ENCODE measurements at regions not wholly inside any gene's neighbourhood (a gene's known extent, or its start where the extent isn't known, plus 50 kb on each side); places are given as distances from the start of the nearest gene placed in this dataset.

DNA sequence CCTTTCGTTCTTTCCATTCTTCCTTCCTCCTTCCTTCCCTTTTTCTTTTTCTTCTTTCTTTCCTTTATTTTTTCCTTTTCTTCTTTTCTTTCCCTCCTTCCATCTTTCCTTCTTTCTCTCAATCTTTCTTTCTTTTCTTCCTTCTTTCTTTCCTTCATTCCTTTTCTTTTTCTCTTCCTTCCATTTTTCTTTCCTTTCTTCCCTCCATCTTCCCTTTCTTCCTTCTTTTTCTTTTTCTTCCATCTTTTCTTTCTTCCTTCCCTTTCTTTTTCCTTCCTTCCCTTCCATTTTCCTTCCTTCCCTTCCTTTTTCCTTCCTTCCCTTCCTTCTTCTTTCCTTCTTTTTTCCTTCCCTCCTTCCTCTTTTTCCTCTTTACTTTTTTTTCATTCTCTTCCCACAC is 568.7 kb downstream of the GALR1 start:
- Histone ChIP-seq H3K27me3 (ENCODE audit: low read depth, low read length) (no peaks in the 10 kb centered on the region), H3K9me3 (ENCODE audit: control insufficient read depth in 1 of 2, low read length in 2 of 2) (peaks cover 0 to 7% of the 10 kb centered on the region in 2 donors), H3K36me3 (ENCODE audit: control insufficient read depth in 1 of 2, insufficient read depth in 2 of 2, low read length in 2 of 2) (no peaks in the 10 kb centered on the region), H3K27ac (ENCODE audit: low read length) (no peak overlapping the region), H3K4me1 (ENCODE audit: control insufficient read depth in 1 of 2, insufficient read depth in 2 of 2, low read length in 2 of 2) (no peaks in the 10 kb centered on the region), H3K4me3 (ENCODE audit: low read depth in 1 of 2, low read length in 2 of 2) (no peak overlapping the region)

DNA sequence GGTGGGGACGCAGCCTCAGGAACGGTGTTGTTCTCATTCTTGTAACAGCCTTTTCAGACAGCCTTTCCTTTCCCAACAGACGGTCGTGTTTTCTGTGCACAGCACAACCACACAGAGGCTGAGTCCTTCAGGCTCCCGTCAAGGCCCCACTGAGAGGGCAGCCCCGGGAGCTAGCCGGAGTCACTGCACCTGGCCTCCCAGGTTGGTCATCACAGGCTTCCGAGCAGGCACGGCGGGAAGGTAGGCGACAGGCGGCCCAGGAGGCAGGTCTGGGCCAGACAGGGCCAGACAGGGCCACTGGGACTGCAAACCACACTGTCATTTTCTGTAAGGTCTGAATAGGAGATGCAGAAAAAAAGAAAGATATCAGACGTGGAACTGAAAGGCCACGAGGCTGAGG is 570.8 kb downstream of the GALR1 start:
- no peak overlapping the region for H3K27ac ChIP-seq (ENCODE audit: low read length)
- H3K9me3 ChIP-seq (ENCODE audit: control insufficient read depth in 1 of 2, low read length in 2 of 2): peaks cover 0 to 7% of the 10 kb centered on the region in 2 donors
- H3K36me3 ChIP-seq (ENCODE audit: control insufficient read depth in 1 of 2, insufficient read depth in 2 of 2, low read length in 2 of 2): no peaks in the 10 kb centered on the region
- H3K4me3 ChIP-seq (ENCODE audit: low read depth in 1 of 2, low read length in 2 of 2): no peak overlapping the region
- no peaks in the 10 kb centered on the region for H3K4me1 ChIP-seq (ENCODE audit: control insufficient read depth in 1 of 2, insufficient read depth in 2 of 2, low read length in 2 of 2)
- H3K27me3 ChIP-seq (ENCODE audit: low read depth, low read length): no peaks in the 10 kb centered on the region

DNA sequence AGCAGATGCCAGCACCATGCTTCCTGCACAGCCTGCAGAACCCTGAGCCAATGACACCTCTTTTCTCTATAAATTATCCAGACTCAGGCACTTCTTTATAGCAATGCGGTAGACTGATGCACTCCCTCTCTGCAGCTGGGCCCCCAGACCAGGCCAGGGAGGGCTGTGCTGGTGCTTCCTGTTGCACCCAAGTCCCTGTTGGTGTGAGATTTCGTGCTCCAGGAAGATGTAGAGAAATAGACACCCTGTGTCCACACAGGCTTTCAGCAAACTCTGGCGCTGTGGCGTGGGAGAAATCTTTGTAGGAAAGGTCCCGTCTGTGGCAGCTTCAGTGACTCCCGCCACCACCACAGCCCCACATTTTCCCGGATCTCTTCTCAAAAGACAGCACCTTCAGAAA is 572.2 kb downstream of the GALR1 start:
- H3K9me3 ChIP-seq (ENCODE audit: control insufficient read depth in 1 of 2, low read length in 2 of 2): no peaks in the 10 kb centered on the region
- no peak overlapping the region for H3K27ac ChIP-seq (ENCODE audit: low read length)

DNA sequence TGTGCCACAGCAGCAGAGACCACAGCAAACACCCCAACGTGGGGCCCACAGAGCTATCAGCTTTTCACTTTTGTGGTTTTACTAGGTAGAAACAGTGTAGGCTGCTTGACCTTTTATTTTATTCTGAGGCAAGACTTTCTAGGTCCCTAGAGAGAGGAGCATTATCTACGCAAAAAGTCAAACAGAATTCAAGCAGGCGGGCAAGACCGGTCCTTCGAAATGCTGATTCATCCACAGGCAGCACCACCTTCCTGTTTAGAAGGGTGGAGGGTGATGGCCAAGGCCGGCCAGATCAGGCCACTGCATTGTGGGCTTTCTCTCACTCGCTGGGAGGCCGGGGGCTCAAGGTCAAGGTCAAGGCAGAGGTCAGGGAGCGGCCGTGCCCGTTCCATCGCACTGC is 573.0 kb downstream of the GALR1 start:
- H3K9me3 ChIP-seq (ENCODE audit: control insufficient read depth in 1 of 2, low read length in 2 of 2): peaks cover 0 to 3% of the 10 kb centered on the region in 2 donors
- no peaks in the 10 kb centered on the region for H3K36me3 ChIP-seq (ENCODE audit: control insufficient read depth in 1 of 2, insufficient read depth in 2 of 2, low read length in 2 of 2)
- H3K4me3 ChIP-seq (ENCODE audit: low read depth in 1 of 2, low read length in 2 of 2): no peak overlapping the region
- H3K4me1 ChIP-seq (ENCODE audit: control insufficient read depth in 1 of 2, insufficient read depth in 2 of 2, low read length in 2 of 2): no peaks in the 10 kb centered on the region
- H3K27me3 ChIP-seq (ENCODE audit: low read depth, low read length): no peaks in the 10 kb centered on the region
- no peak overlapping the region for H3K27ac ChIP-seq (ENCODE audit: low read length)

More for the DNA sequence above, 572.2 kb downstream of the GALR1 start:
- Histone ChIP-seq H3K4me3 (ENCODE audit: low read depth in 1 of 2, low read length in 2 of 2) (no peak overlapping the region), H3K36me3 (ENCODE audit: control insufficient read depth in 1 of 2, insufficient read depth in 2 of 2, low read length in 2 of 2) (no peaks in the 10 kb centered on the region), H3K4me1 (ENCODE audit: control insufficient read depth in 1 of 2, insufficient read depth in 2 of 2, low read length in 2 of 2) (no peaks in the 10 kb centered on the region), H3K27me3 (ENCODE audit: low read depth, low read length) (no peaks in the 10 kb centered on the region)

DNA sequence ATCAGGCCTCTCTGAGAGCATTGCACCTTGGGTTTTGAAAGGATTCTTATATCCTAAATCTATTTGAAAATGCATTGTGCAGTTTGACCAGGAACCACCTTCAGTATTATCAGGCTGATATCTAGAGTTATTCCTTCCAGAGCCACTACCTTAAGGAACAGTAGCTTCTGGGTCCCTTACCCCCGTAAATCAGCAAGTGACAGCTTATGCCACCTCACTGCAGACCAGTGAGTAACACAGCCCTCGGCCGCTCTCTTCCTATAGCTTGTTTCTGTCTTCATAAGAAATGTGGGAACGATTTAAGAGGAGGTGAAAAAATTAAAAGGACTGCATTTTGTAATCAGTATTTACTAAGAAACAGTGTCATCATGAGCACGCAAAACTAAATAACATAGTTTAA is 584.2 kb downstream of the GALR1 start:
- Histone ChIP-seq H3K36me3 (ENCODE audit: control insufficient read depth in 1 of 2, insufficient read depth in 2 of 2, low read length in 2 of 2) (no peaks in the 10 kb centered on the region), H3K27ac (ENCODE audit: low read length) (no peak overlapping the region), H3K9me3 (ENCODE audit: control insufficient read depth in 1 of 2, low read length in 2 of 2) (no peaks in the 10 kb centered on the region), H3K27me3 (ENCODE audit: low read depth, low read length) (no peaks in the 10 kb centered on the region), H3K4me1 (ENCODE audit: control insufficient read depth in 1 of 2, insufficient read depth in 2 of 2, low read length in 2 of 2) (no peaks in the 10 kb centered on the region), H3K4me3 (ENCODE audit: low read depth in 1 of 2, low read length in 2 of 2) (no peak overlapping the region)

DNA sequence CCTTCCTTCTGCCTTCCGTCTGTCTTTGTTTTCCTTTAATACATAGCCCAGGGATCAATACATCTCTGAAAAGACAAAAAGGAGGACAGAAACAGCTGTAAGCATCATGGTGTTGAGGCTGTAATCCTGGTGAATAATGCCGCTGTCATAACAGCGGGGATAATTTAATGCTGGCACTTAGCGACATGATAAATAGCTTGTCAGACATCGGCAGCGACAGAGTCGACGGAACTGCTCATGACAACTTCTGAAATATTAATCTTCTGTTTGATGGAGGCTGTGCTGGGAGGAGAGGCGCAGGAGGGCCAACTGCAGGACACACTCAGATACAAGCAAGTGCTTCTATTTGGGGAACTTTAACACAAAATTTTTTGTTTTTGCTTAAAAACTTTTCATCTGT is 602.2 kb downstream of the GALR1 start:
- Histone ChIP-seq H3K9me3 (ENCODE audit: control insufficient read depth in 1 of 2, low read length in 2 of 2) (no peaks in the 10 kb centered on the region), H3K4me1 (ENCODE audit: control insufficient read depth in 1 of 2, insufficient read depth in 2 of 2, low read length in 2 of 2) (no peaks in the 10 kb centered on the region), H3K27me3 (ENCODE audit: low read depth, low read length) (no peaks in the 10 kb centered on the region), H3K27ac (ENCODE audit: low read length) (no peak overlapping the region), H3K4me3 (ENCODE audit: low read depth in 1 of 2, low read length in 2 of 2) (no peak overlapping the region), H3K36me3 (ENCODE audit: control insufficient read depth in 1 of 2, insufficient read depth in 2 of 2, low read length in 2 of 2) (no peaks in the 10 kb centered on the region)

DNA sequence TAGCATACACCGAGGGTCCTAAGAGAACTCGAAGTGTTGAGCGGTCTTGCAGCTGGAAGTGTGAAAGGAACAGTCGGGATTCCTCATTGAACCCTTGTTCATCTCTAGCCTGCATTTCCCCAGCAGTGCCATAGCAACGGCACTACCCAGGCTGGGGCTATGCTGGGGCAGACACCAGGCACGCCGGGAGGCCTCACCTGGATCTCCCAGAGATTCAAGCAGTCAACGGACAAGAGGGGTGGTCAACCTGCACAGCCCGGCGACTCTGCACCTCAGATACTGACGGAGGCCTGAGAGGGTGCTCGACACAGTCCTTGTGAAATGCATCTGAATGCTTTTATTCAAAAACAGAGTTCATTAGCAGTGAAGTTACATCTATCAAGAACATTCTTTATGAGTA is 604.2 kb downstream of the GALR1 start:
- H3K9me3 ChIP-seq (ENCODE audit: control insufficient read depth in 1 of 2, low read length in 2 of 2): no peaks in the 10 kb centered on the region
- H3K4me1 ChIP-seq (ENCODE audit: control insufficient read depth in 1 of 2, insufficient read depth in 2 of 2, low read length in 2 of 2): no peaks in the 10 kb centered on the region
- no peak overlapping the region for H3K4me3 ChIP-seq (ENCODE audit: low read depth in 1 of 2, low read length in 2 of 2)
- H3K27ac ChIP-seq (ENCODE audit: low read length): no peak overlapping the region
- H3K27me3 ChIP-seq (ENCODE audit: low read depth, low read length): no peaks in the 10 kb centered on the region
- H3K36me3 ChIP-seq (ENCODE audit: control insufficient read depth in 1 of 2, insufficient read depth in 2 of 2, low read length in 2 of 2): no peaks in the 10 kb centered on the region

DNA sequence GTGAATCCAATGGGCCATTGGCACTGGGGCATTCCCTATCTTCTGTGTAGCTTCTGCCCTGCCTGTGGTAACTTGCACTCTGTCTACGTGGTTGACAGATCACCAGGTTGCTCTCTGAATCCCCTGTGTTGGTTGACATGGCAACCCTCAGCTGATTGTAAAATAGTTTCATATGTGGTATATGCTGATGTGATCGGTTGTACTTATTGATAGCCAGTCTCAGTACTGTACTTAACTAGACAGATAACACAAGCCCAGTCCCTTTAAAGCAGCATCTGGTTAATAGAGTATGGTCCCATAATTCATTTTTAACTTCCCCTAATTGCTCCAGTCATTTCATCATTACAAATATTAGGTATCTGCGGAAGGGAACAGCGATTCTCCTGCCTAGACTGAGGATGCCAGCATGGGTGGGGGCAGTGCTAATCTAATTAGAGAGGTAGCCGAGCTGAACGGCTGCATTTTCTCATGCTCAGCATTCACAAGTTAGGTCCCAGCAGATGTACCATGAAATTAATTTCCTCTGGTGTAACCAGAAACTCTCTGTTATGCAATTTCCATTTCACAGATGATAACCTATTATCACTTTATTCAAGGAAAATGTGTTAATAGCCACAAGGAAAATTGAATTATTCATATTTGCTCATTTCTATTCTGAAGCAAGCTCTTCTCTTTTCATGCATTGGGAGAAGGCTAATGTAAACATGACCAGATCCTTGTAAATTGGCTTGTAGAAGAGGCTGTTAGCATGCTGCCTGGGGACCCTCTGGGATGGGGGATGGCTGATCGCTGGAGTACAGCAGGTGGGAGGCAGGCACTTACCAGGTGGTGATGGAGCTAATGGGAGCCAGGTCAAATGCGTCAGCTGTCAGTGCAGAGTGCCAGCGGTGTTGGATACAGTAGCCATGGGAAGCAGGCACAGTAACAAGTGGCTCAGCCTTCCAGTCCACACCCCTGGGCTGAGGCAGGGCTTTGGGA is 608.3 kb downstream of the GALR1 start:
- no peak overlapping the region for H3K4me3 ChIP-seq (ENCODE audit: low read depth in 1 of 2, low read length in 2 of 2)
- no peaks in the 10 kb centered on the region for H3K36me3 ChIP-seq (ENCODE audit: control insufficient read depth in 1 of 2, insufficient read depth in 2 of 2, low read length in 2 of 2)
- no peaks in the 10 kb centered on the region for H3K4me1 ChIP-seq (ENCODE audit: control insufficient read depth in 1 of 2, insufficient read depth in 2 of 2, low read length in 2 of 2)
- no peaks in the 10 kb centered on the region for H3K9me3 ChIP-seq (ENCODE audit: control insufficient read depth in 1 of 2, low read length in 2 of 2)
- H3K27ac ChIP-seq (ENCODE audit: low read length): no peak overlapping the region
- no peaks in the 10 kb centered on the region for H3K27me3 ChIP-seq (ENCODE audit: low read depth, low read length)

DNA sequence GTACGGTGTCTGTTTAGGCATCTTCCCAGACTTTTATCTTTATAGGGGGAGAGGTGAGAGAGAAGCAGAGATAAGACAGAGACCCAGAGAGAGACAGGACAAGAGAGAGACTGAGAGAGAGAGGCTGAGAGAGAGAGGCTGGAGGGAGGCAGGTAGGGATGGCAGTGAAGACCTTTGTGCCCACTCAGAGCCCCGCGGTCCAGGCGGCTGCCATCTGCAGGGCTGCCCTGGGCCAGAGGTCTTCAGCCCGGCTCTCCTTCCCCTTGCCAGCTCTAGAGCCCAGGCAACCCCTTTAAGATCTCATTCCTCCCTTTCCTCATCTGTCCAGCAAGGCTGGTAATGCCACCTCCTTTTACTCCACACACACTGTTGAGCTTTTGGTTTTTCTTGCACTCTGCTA is 610.0 kb downstream of the GALR1 start:
- no peaks in the 10 kb centered on the region for H3K9me3 ChIP-seq (ENCODE audit: control insufficient read depth in 1 of 2, low read length in 2 of 2)
- H3K4me3 ChIP-seq (ENCODE audit: low read depth in 1 of 2, low read length in 2 of 2): no peak overlapping the region
- no peaks in the 10 kb centered on the region for H3K27me3 ChIP-seq (ENCODE audit: low read depth, low read length)
- H3K36me3 ChIP-seq (ENCODE audit: control insufficient read depth in 1 of 2, insufficient read depth in 2 of 2, low read length in 2 of 2): no peaks in the 10 kb centered on the region
- no peak overlapping the region for H3K27ac ChIP-seq (ENCODE audit: low read length)
- no peaks in the 10 kb centered on the region for H3K4me1 ChIP-seq (ENCODE audit: control insufficient read depth in 1 of 2, insufficient read depth in 2 of 2, low read length in 2 of 2)

DNA sequence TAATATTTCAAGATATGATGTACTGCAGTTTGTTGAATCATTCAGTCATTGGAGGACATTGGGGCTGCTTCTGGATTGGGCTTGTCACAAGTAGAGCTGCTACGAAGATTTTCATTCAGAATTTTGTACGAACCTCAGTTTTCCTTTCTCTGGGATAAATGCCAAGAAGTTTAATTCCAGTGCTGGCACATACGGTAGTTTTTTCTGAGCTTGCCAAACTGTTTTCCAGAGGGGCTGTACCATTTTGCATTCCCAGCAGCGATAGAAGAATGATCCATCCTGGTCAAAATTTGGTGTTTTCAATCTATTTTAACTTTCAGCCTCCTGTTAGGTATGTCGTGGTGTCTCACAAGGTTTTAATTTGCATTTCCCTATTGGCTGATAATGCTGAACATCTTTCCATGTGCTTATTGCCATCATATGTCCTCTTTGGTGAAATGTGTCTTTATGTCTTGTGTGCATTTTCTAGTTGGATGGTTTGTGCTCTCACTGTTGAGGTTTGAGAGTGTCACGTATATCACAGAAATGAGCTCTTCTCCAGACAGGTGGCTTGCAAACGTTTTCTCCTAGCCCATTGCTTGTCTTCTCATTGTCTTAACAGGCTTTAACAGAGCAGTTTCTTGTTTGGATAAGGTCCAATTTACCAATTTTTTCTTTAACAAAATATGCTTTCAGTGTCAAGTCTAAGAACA is 612.6 kb downstream of the GALR1 start:
- no peaks in the 10 kb centered on the region for H3K27me3 ChIP-seq (ENCODE audit: low read depth, low read length)
- no peaks in the 10 kb centered on the region for H3K4me1 ChIP-seq (ENCODE audit: control insufficient read depth in 1 of 2, insufficient read depth in 2 of 2, low read length in 2 of 2)
- H3K27ac ChIP-seq (ENCODE audit: low read length): no peak overlapping the region
- no peaks in the 10 kb centered on the region for H3K9me3 ChIP-seq (ENCODE audit: control insufficient read depth in 1 of 2, low read length in 2 of 2)
- H3K36me3 ChIP-seq (ENCODE audit: control insufficient read depth in 1 of 2, insufficient read depth in 2 of 2, low read length in 2 of 2): no peaks in the 10 kb centered on the region
- no peak overlapping the region for H3K4me3 ChIP-seq (ENCODE audit: low read depth in 1 of 2, low read length in 2 of 2)

DNA sequence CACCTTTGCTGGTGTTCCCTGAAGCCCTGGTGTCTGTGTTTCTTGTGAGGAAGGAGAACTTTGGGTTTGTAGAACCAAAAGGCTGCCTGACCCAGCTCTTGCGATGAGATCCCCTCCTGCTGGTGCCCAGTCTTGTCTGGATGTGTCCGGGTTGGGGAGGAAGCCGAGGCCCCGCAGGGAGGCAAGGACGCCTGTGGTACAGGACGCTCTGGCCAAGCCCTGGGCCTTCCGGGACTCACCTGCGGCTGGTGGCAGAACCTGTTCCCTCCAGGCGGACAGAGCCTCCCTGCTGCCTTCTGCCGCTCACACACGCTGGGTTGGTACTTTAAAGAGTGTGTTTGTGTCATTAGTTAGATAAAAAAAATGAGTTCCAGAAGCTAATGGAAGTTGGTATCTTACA is 616.2 kb downstream of the GALR1 start:
- H3K9me3 ChIP-seq (ENCODE audit: control insufficient read depth in 1 of 2, low read length in 2 of 2): no peaks in the 10 kb centered on the region
- H3K27ac ChIP-seq (ENCODE audit: low read length): no peak overlapping the region
- peaks cover 0 to 2% of the 10 kb centered on the region in 2 donors for H3K4me1 ChIP-seq (ENCODE audit: control insufficient read depth in 1 of 2, insufficient read depth in 2 of 2, low read length in 2 of 2)
- H3K36me3 ChIP-seq (ENCODE audit: control insufficient read depth in 1 of 2, insufficient read depth in 2 of 2, low read length in 2 of 2): no peaks in the 10 kb centered on the region
- H3K4me3 ChIP-seq (ENCODE audit: low read depth in 1 of 2, low read length in 2 of 2): no peak overlapping the region
- H3K27me3 ChIP-seq (ENCODE audit: low read depth, low read length): no peaks in the 10 kb centered on the region
